GM21526 (cell line): ENCODE measurements at regions not wholly inside any gene's neighbourhood (a gene's known extent, or its start where the extent isn't known, plus 50 kb on each side); places are given as distances from the start of the nearest gene placed in this dataset.

ENCODE experiments used
- ATAC-seq: cut with Tn5 transposase; IDR thresholded peaks from one replicate; pipeline ENCODE4 v1.9.1; 2021; ENCODE audit warnings: moderate library complexity; ENCODE audit not compliant: unreplicated experiment, low FRiP score

GRCh38 chr14:101128478-101129321, 225.2 kb upstream of the RTL1 start:
- ATAC-seq: no peak

- no peak for ATAC-seq
Measured at GRCh38 chr14:101129521-101130167, 226.1 kb upstream of the RTL1 start.

- ATAC-seq: no peak
Measured at GRCh38 chr14:101130861-101131260, 227.3 kb upstream of the RTL1 start.

GRCh38 chr14:101131451-101131916, 228.0 kb upstream of the RTL1 start:
- ATAC-seq: no peak

GRCh38 chr14:101132051-101132571, 228.6 kb upstream of the RTL1 start:
- ATAC-seq: no peak

GRCh38 chr14:101132588-101132987, 229.1 kb upstream of the RTL1 start:
- ATAC-seq: no peak

- ATAC-seq: no peak
Measured at GRCh38 chr14:101133068-101133467, 229.5 kb upstream of the RTL1 start.

- no peak for ATAC-seq
Measured at GRCh38 chr14:101134161-101134631, 230.7 kb upstream of the RTL1 start.

GRCh38 chr14:101134851-101135433, 231.4 kb upstream of the RTL1 start:
- no peak for ATAC-seq

GRCh38 chr14:101135796-101136742, 232.5 kb upstream of the RTL1 start:
- no peak for ATAC-seq

- ATAC-seq: no peak
Measured at GRCh38 chr14:101137234-101137633, 233.7 kb upstream of the RTL1 start.

GRCh38 chr14:101147848-101148247, 244.3 kb upstream of the RTL1 start:
- no peak for ATAC-seq

- ATAC-seq: no peak
Measured at GRCh38 chr14:101150039-101150610, 246.6 kb upstream of the RTL1 start.

- no peak for ATAC-seq
Measured at GRCh38 chr14:101151226-101151926, 247.9 kb upstream of the RTL1 start.

- no peak for ATAC-seq
Measured at GRCh38 chr14:101151927-101152305, 248.4 kb upstream of the RTL1 start.

GRCh38 chr14:101152855-101153254, 249.3 kb upstream of the RTL1 start:
- no peak for ATAC-seq

GRCh38 chr14:101153691-101154090, 250.2 kb upstream of the RTL1 start:
- no peak for ATAC-seq

GRCh38 chr14:101155575-101155974, 252.1 kb upstream of the RTL1 start:
- no peak for ATAC-seq

- no peak for ATAC-seq
Measured at GRCh38 chr14:101167428-101167827, 263.9 kb upstream of the RTL1 start.
